HepG2 (cell line): ENCODE measurements at regions not wholly inside any gene's neighbourhood (a gene's known extent, or its start where the extent isn't known, plus 50 kb on each side); places are given as distances from the start of the nearest gene placed in this dataset.

ENCODE experiments used
- ADNP ChIP-seq: sonication (generic); formaldehyde crosslinking; IDR thresholded peaks from 2 replicates; pipeline ENCODE4 v1.4.0; 2020; ENCODE audit warnings: missing genetic modification reagents
- CAMTA2 ChIP-seq: sonication (generic); formaldehyde crosslinking; IDR thresholded peaks from 2 replicates; pipeline ENCODE4 v1.4.0; 2020; ENCODE audit warnings: mild to moderate bottlenecking, missing genetic modification reagents, borderline replicate concordance
- ELF4 ChIP-seq: sonication (generic); formaldehyde crosslinking; IDR thresholded peaks from 2 replicates; pipeline ENCODE4 v1.5.0; 2020; ENCODE audit warnings: missing genetic modification reagents, mild to moderate bottlenecking, moderate library complexity, borderline replicate concordance
- ELK4 ChIP-seq: sonication (generic); formaldehyde crosslinking; IDR thresholded peaks from 2 replicates; pipeline ENCODE4 v1.9.0; 2021; ENCODE audit warnings: missing genetic modification reagents, borderline replicate concordance
- GMEB1 ChIP-seq: sonication (generic); formaldehyde crosslinking; IDR thresholded peaks from 2 replicates; pipeline ENCODE4 v1.5.1; 2020; ENCODE audit warnings: missing genetic modification reagents, mild to moderate bottlenecking, borderline replicate concordance
- MAFK ChIP-seq, 2 experiments: IDR thresholded peaks in 1 of 2; conservative IDR thresholded peaks in 1 of 2; 2 replicates each; pipeline ENCODE4 v1.6.1; 2011; ENCODE audit warnings: improper control_type of control experiment in 2 of 2, low read length in 2 of 2
- NR2C2 ChIP-seq: sonication (generic); formaldehyde crosslinking; IDR thresholded peaks from 2 replicates; pipeline ENCODE4 v1.4.0; 2020; ENCODE audit warnings: missing genetic modification reagents, mild to moderate bottlenecking, moderate library complexity, borderline replicate concordance
- PRDM10 ChIP-seq: sonication (generic); formaldehyde crosslinking; IDR thresholded peaks from 2 replicates; pipeline ENCODE4 v1.4.0; 2020; ENCODE audit warnings: low read depth, missing genetic modification reagents
- TRIM24 ChIP-seq: sonication (generic); formaldehyde crosslinking; IDR thresholded peaks from 2 replicates; pipeline ENCODE4 v1.8.0; 2022; ENCODE audit warnings: mild to moderate bottlenecking, missing genetic modification reagents
- TF ChIP-seq, protein P1 (sequence below): sonication (generic); formaldehyde crosslinking; IDR thresholded peaks from 2 replicates; pipeline ENCODE4 v1.5.1; 2020; ENCODE audit warnings: mild to moderate bottlenecking, missing genetic modification reagents, moderate library complexity
- TF ChIP-seq, protein P2 (sequence below): IDR thresholded peaks from 2 replicates; pipeline ENCODE4 v1.6.1; 2016; ENCODE audit warnings: missing compliant biosample characterization, missing genetic modification reagents, borderline replicate concordance

- TF ChIP-seq MAFK (conservative IDR thresholded peaks at IDR 0.05 in 1 of 2, IDR thresholded peaks at IDR 0.05 in 1 of 2; ENCODE audit: low read length in 2 of 2) (no peak), TRIM24 (no peak), ADNP (no peak), NR2C2 (CRISPR knock-in tag) (no peak), GMEB1 (no peak), PRDM10 (CRISPR knock-in tag) (no peak), ELK4 (CRISPR knock-in tag) (no peak), ELF4 (CRISPR knock-in tag) (no peak), CAMTA2 (CRISPR knock-in tag) (no peak)
- TF ChIP-seq, protein P1, sequence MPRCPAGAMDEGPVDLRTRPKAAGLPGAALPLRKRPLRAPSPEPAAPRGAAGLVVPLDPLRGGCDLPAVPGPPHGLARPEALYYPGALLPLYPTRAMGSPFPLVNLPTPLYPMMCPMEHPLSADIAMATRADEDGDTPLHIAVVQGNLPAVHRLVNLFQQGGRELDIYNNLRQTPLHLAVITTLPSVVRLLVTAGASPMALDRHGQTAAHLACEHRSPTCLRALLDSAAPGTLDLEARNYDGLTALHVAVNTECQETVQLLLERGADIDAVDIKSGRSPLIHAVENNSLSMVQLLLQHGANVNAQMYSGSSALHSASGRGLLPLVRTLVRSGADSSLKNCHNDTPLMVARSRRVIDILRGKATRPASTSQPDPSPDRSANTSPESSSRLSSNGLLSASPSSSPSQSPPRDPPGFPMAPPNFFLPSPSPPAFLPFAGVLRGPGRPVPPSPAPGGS (CRISPR knock-in tag): no peak
- TF ChIP-seq, protein P2, sequence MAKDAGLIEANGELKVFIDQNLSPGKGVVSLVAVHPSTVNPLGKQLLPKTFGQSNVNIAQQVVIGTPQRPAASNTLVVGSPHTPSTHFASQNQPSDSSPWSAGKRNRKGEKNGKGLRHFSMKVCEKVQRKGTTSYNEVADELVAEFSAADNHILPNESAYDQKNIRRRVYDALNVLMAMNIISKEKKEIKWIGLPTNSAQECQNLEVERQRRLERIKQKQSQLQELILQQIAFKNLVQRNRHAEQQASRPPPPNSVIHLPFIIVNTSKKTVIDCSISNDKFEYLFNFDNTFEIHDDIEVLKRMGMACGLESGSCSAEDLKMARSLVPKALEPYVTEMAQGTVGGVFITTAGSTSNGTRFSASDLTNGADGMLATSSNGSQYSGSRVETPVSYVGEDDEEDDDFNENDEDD: no peak
Observed at GRCh38 chr2:147774805-147775204, 70.0 kb upstream of the ACVR2A start.
